WTC11 (cell line): ENCODE measurements at regions not wholly inside any gene's neighbourhood (a gene's known extent, or its start where the extent isn't known, plus 50 kb on each side); places are given as distances from the start of the nearest gene placed in this dataset.

Source experiments
- CTCF ChIP-seq: fragments of 200-600 bp; IDR thresholded peaks from 2 replicates; pipeline ENCODE4 v1.8.0; 2022; ENCODE audit warnings: antibody characterized with exemption
- HMGA2 ChIP-seq: fragments of 250-450 bp; sonication (Bioruptor Pico); IDR thresholded peaks from 2 replicates; pipeline ENCODE4 v1.4.0; 2021; ENCODE audit warnings: mild to moderate bottlenecking, moderate library complexity
- SMAD3 ChIP-seq: sonication (generic); formaldehyde crosslinking; IDR thresholded peaks from 2 replicates; pipeline ENCODE4 v1.8.0; 2022; ENCODE audit warnings: missing genetic modification reagents, mild to moderate bottlenecking, borderline replicate concordance
- TCF7 ChIP-seq: sonication (generic); formaldehyde crosslinking; IDR thresholded peaks from 2 replicates; pipeline ENCODE4 v1.8.0; 2022; ENCODE audit warnings: mild to moderate bottlenecking, low read depth, missing genetic modification reagents, moderate library complexity
- ZBTB21 ChIP-seq: sonication (generic); formaldehyde crosslinking; IDR thresholded peaks from 2 replicates; pipeline ENCODE4 v1.8.1; 2023; ENCODE audit warnings: mild to moderate bottlenecking, missing genetic modification reagents, borderline replicate concordance
- ZNF317 ChIP-seq: sonication (generic); formaldehyde crosslinking; IDR thresholded peaks from 2 replicates; pipeline ENCODE4 v1.8.1; 2023; ENCODE audit warnings: low read depth, mild to moderate bottlenecking, moderate library complexity, missing genetic modification reagents, borderline replicate concordance
- TF ChIP-seq, protein P1 (sequence below): sonication (generic); formaldehyde crosslinking; IDR thresholded peaks from 2 replicates; pipeline ENCODE4 v1.8.1; 2023; ENCODE audit warnings: mild to moderate bottlenecking, missing genetic modification reagents, moderate library complexity
- TF ChIP-seq, protein P2 (sequence below): sonication (generic); formaldehyde crosslinking; IDR thresholded peaks from 2 replicates; pipeline ENCODE4 v1.8.0; 2022; ENCODE audit warnings: mild to moderate bottlenecking, missing genetic modification reagents
- TF ChIP-seq, protein P3 (sequence below): sonication (generic); formaldehyde crosslinking; conservative IDR thresholded peaks from 2 replicates; pipeline ENCODE4 v1.8.1; 2022; ENCODE audit warnings: mild to moderate bottlenecking, missing genetic modification reagents

- TF ChIP-seq CTCF: no peak
- TF ChIP-seq, protein P1, sequence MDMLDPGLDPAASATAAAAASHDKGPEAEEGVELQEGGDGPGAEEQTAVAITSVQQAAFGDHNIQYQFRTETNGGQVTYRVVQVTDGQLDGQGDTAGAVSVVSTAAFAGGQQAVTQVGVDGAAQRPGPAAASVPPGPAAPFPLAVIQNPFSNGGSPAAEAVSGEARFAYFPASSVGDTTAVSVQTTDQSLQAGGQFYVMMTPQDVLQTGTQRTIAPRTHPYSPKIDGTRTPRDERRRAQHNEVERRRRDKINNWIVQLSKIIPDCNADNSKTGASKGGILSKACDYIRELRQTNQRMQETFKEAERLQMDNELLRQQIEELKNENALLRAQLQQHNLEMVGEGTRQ: no peak
- TF ChIP-seq SMAD3 (CRISPR knock-in tag): no peak
- TF ChIP-seq ZBTB21 (CRISPR knock-in tag): no peak
- TF ChIP-seq, protein P2, sequence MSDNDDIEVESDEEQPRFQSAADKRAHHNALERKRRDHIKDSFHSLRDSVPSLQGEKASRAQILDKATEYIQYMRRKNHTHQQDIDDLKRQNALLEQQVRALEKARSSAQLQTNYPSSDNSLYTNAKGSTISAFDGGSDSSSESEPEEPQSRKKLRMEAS: no peak
- TF ChIP-seq, protein P3, sequence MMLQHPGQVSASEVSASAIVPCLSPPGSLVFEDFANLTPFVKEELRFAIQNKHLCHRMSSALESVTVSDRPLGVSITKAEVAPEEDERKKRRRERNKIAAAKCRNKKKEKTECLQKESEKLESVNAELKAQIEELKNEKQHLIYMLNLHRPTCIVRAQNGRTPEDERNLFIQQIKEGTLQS (CRISPR knock-in tag): no peak
- no peak for TF ChIP-seq HMGA2
- TF ChIP-seq ZNF317: no peak
- TF ChIP-seq TCF7 (CRISPR knock-in tag): no peak
Measured at GRCh38 chr6:67362976-67363375, 1272.1 kb upstream of the ADGRB3 start.
